HCT116 (cell line): ENCODE measurements at regions not wholly inside any gene's neighbourhood (a gene's known extent, or its start where the extent isn't known, plus 50 kb on each side); places are given as distances from the start of the nearest gene placed in this dataset.

Experiments used
- ATAC-seq: fragments of 200-7000 bp; cut with Tn5 transposase; 2 replicates; pipeline ENCODE4 v1.9.1; 2020; ENCODE audit warnings: mild to moderate bottlenecking, moderate library complexity
- BruUV-seq: library from RNA; stranded (reverse); fragments of 400-500 nt; replicated peaks from 2 replicates; lab custom pipeline; 2021; lab: Mats Ljungman, UMichigan
- CTCF ChIA-PET: fragments of 300-600 bp; sonication (Branson Sonifier 250); formaldehyde crosslinking; loops from one replicate; lab custom pipeline; 2021; ENCODE audit warnings: antibody characterized with exemption; lab: Charles Lee
- POLR2A ChIA-PET: fragments of 300-600, 350-600 bp; sonication (Branson Sonifier 250); formaldehyde crosslinking; loops from one replicate; lab custom pipeline; 2021; ENCODE audit warnings: antibody characterized with exemption; lab: Charles Lee
- RAD21 ChIA-PET, 2 experiments: fragments of 300-600 bp; sonication (Branson Sonifier 250); formaldehyde crosslinking; loops; one replicate each; lab custom pipeline; 2023; ENCODE audit warnings: low total read pairs in 2 of 2; ENCODE audit not compliant: uncharacterized antibody in 2 of 2, unreplicated experiment in 2 of 2, low non-redundant PET in 1 of 2; lab: Charles Lee
- DNase-seq: peaks from one replicate; pipeline ENCODE4 v3.0.0-alpha.2; 2010; ENCODE audit warnings: low read depth, low spot score
- H2AFZ ChIP-seq: fragments of 200-600 bp; shearing (Covaris generic), sonication (generic); 2 replicates; pipeline ENCODE4 v1.6.1; 2017; ENCODE audit warnings: low read depth, mixed run types, mixed read lengths, antibody characterized with exemption, low read length; ENCODE audit not compliant: poor library complexity, severe bottlenecking
- H3K27ac ChIP-seq: 2 replicates; pipeline ENCODE4 v1.5.1; 2012; ENCODE audit warnings: low read depth, low read length
- H3K27me3 ChIP-seq: fragments of 200-600 bp; sonication (generic); 2 replicates; pipeline ENCODE4 v1.6.1; 2016; ENCODE audit warnings: mixed run types, low read length, mixed read lengths; ENCODE audit not compliant: insufficient read depth
- H3K36me3 ChIP-seq, 2 experiments: fragments of 200-500 bp in 1 of 2; fragments of 200-600 bp in 1 of 2; sonication (Bioruptor generic) in 1 of 2; sonication (generic) in 1 of 2; 2 replicates each; pipeline versions ENCODE4 v1.5.1 to v1.6.1; 2014 to 2016; ENCODE audit warnings: low read length in 2 of 2, inconsistent platforms in 1 of 2, mixed read lengths in 1 of 2, mixed run types in 1 of 2; ENCODE audit not compliant: insufficient read depth in 2 of 2, control insufficient read depth in 1 of 2
- H3K4me1 ChIP-seq, 2 experiments: fragments of 200-600 bp in 1 of 2; sonication (generic) in 1 of 2; 2 replicates each; pipeline versions ENCODE4 v1.5.1 to v1.6.1; 2012 to 2017; ENCODE audit warnings: low read length in 2 of 2, inconsistent platforms in 1 of 2, mild to moderate bottlenecking in 1 of 2, mixed read lengths in 1 of 2, mixed run types in 1 of 2, moderate library complexity in 1 of 2; ENCODE audit not compliant: insufficient read depth in 2 of 2, control insufficient read depth in 1 of 2
- H3K4me2 ChIP-seq: fragments of 200-600 bp; sonication (generic); 2 replicates; pipeline ENCODE4 v1.6.1; 2017; ENCODE audit warnings: mixed run types, low read length, mixed read lengths
- H3K4me3 ChIP-seq, 2 experiments: fragments of 200-600 bp in 1 of 2; sonication (generic) in 1 of 2; replicated peaks in 1 of 2; 2 replicates each; pipeline ENCODE4 v1.5.1; 2011 to 2016; ENCODE audit warnings: low read length in 2 of 2, control low read depth in 1 of 2, low read depth in 1 of 2, mild to moderate bottlenecking in 1 of 2, mixed read lengths in 1 of 2, mixed run types in 1 of 2
- H3K79me2 ChIP-seq: fragments of 200-600 bp; sonication (generic); 2 replicates; pipeline ENCODE4 v1.6.1; 2017; ENCODE audit warnings: mild to moderate bottlenecking, mixed run types, low read length, moderate library complexity, mixed read lengths; ENCODE audit not compliant: insufficient read depth
- H3K9ac ChIP-seq: fragments of 200-600 bp; sonication (generic); 2 replicates; pipeline ENCODE4 v1.6.1; 2016; ENCODE audit warnings: low read length, mixed read lengths
- H3K9me2 ChIP-seq: fragments of 200-600 bp; sonication (generic), shearing (Covaris generic); 2 replicates; pipeline ENCODE4 v1.6.1; 2017; ENCODE audit warnings: mixed run types, mild to moderate bottlenecking, moderate library complexity; ENCODE audit not compliant: insufficient read depth
- H3K9me3 ChIP-seq, 2 experiments: fragments of 200-500 bp in 1 of 2; fragments of 200-600 bp in 1 of 2; sonication (Bioruptor generic) in 1 of 2; sonication (generic) in 1 of 2; 2 replicates each; pipeline ENCODE4 v1.6.1; 2014 to 2017; ENCODE audit warnings: low read length in 2 of 2, mixed read lengths in 2 of 2, inconsistent platforms in 1 of 2, low read depth in 1 of 2, mild to moderate bottlenecking in 1 of 2, mixed run types in 1 of 2, moderate library complexity in 1 of 2; ENCODE audit not compliant: control insufficient read depth in 1 of 2, insufficient read depth in 1 of 2
- H4K20me1 ChIP-seq: fragments of 200-600 bp; sonication (generic), shearing (Covaris generic); 2 replicates; pipeline ENCODE4 v1.6.1; 2017; ENCODE audit warnings: mixed run types, mild to moderate bottlenecking, moderate library complexity; ENCODE audit not compliant: insufficient read depth
- CEBPB ChIP-seq: IDR thresholded peaks from 2 replicates; pipeline ENCODE4 v1.6.1; 2012; ENCODE audit warnings: low read depth
- CTCF ChIP-seq, 3 experiments: fragments of 200-600 bp in 1 of 3; sonication (generic) in 1 of 3; IDR thresholded peaks in 2 of 3; conservative IDR thresholded peaks in 1 of 3; 2 replicates each; pipeline ENCODE4 v1.5.1; 2012 to 2017; ENCODE audit warnings: low read depth in 2 of 3, low read length in 2 of 3, antibody characterized with exemption in 1 of 3, borderline replicate concordance in 1 of 3, control low read depth in 1 of 3, mild to moderate bottlenecking in 1 of 3, mixed read lengths in 1 of 3, mixed run types in 1 of 3, moderate library complexity in 1 of 3; ENCODE audit not compliant: insufficient read depth in 1 of 3
- EZH2 ChIP-seq: fragments of 200-600 bp; sonication (generic); IDR thresholded peaks from 2 replicates; pipeline ENCODE4 v1.6.1; 2017; ENCODE audit warnings: antibody characterized with exemption, mixed run types
- MAX ChIP-seq: IDR thresholded peaks from 2 replicates; pipeline ENCODE4 v1.6.1; 2012
- POLR2AphosphoS5 ChIP-seq: IDR thresholded peaks from 2 replicates; pipeline ENCODE4 v1.6.1; 2011; ENCODE audit warnings: mild to moderate bottlenecking, low read depth, low read length, moderate library complexity
- SIN3A ChIP-seq: IDR thresholded peaks from 2 replicates; pipeline ENCODE4 v1.6.1; 2012; ENCODE audit warnings: low read depth
- SP1 ChIP-seq: IDR thresholded peaks from 2 replicates; pipeline ENCODE4 v1.6.1; 2012; ENCODE audit warnings: low read depth
- YY1 ChIP-seq: IDR thresholded peaks from 2 replicates; pipeline ENCODE4 v1.6.1; 2011; ENCODE audit warnings: low read length, low read depth, moderate library complexity, mild to moderate bottlenecking; ENCODE audit not compliant: insufficient replicate concordance; ENCODE audit errors: extremely low read depth
- ZNF274 ChIP-seq: fragments of 200-500 bp; sonication (Bioruptor generic); IDR thresholded peaks from 2 replicates; pipeline ENCODE4 v1.6.1; 2014; ENCODE audit warnings: mild to moderate bottlenecking, low read depth, low read length, inconsistent platforms
- intact Hi-C: fragments of 100-400 bp; cut with micrococcal nuclease; formaldehyde crosslinking; loops from 2 replicates; pipeline ENCODE4 v1.10.0; 2022

GRCh38 chr3:82084824-82085223 lies 323.4 kb upstream of the GBE1 start:
- Histone ChIP-seq H3K36me3 (no peaks in the 10 kb centered on the region), H3K9ac (no peak overlapping the region)
- TF ChIP-seq EZH2 (no peak), ZNF274 (no peak), SIN3A (no peak), MAX (no peak), SP1 (no peak), CTCF (IDR thresholded peaks at IDR 0.05 in 2 of 3, conservative IDR thresholded peaks at IDR 0.05 in 1 of 3; ENCODE audit: borderline replicate concordance in 1 of 3, insufficient read depth in 1 of 3, low read depth in 2 of 3, low read length in 2 of 3) (no peak), CEBPB (no peak), POLR2AphosphoS5 (no peak), YY1 (no peak)
- TF ChIP-seq, all 23 proteins: peak for 0
- no peaks in the 10 kb centered on the region for H3K79me2 ChIP-seq
- H3K27ac ChIP-seq: no peak overlapping the region
- POLR2A ChIA-PET: interaction anchor here (0.6 kb wide), 1 partner anchor 98 kb away, joined by 4 read pairs; no protein-coding TSS in a partner anchor
- H3K9me2 ChIP-seq: no peaks in the 10 kb centered on the region
- no peaks in the 10 kb centered on the region for H3K27me3 ChIP-seq
- no peaks in the 10 kb centered on the region for H3K9me3 ChIP-seq
- no peak for ATAC-seq
- no TSS peak for BruUV-seq
- DNase-seq: no peak
- no peaks in the 10 kb centered on the region for H4K20me1 ChIP-seq
- no peak overlapping the region for H2AFZ ChIP-seq
- peaks cover 7 to 11% of the 10 kb centered on the region in 2 experiments; a peak in 3 of 4 replicates for H3K4me1 ChIP-seq
- H3K4me3 ChIP-seq: no peak overlapping the region
- RAD21 ChIA-PET: no interaction called here
- H3K4me2 ChIP-seq: no peak overlapping the region
- intact Hi-C loops: no loop called here
- CTCF ChIA-PET: no interaction called here
